NOMO-1 treated with dmso at 0.1 percent for 144 hours (cell line): ENCODE measurements at regions not wholly inside any gene's neighbourhood (a gene's known extent, or its start where the extent isn't known, plus 50 kb on each side); places are given as distances from the start of the nearest gene placed in this dataset.

ENCODE experiments used
- DNase-seq: peaks from one replicate; lab custom pipeline; 2025; ENCODE audit not compliant: unreplicated experiment; lab: John Stamatoyannopoulos, UW

- DNase-seq, result no peak
These were observed 1284.1 kb upstream of the NXPH2 start for GRCh38 chr2:140064243-140064642.

DNA sequence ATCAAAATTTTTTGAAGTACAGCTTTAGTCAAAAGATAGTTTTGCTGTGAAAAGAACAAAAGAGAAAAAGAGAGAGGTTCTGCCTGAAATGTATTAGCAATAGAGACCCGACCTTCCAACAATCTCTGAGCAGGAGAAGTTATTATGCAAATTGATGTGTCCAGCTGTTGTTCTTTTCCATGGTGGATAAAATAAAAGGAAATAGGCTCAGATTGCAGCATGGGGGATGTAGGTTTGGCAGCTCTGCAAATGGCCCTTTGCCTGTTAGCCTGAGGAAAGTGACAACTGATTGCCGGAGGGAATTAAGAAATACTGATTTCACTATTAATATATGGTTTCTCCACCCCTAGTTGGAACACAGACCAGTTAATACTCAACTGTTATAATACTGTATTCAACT is 1283.2 kb upstream of the NXPH2 start:
- DNase-seq, result no peak

GRCh38 chr2:140061240-140061639 is 1281.0 kb upstream of the NXPH2 start:
- DNase-seq, result no peak

GRCh38 chr2:140057928-140058327 is 1277.7 kb upstream of the NXPH2 start:
- DNase-seq, result no peak

DNA sequence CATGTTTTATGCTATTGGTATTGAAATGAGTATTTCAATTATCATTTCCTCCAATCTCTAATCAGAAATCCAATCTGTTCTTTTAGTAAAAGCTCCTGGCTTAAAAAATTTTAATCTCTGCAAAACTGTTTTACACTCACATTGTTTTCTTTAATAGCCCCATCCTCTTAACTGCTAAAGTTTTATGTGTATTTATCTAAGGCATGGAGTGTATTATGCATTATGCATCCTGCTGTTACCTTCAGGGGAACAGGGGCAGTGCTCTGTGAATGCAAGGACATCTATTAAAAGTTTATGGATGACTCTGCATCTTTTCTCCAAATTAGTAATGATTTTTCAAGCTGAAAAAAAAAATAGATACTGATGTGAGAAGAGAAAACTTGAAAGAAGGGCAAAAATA is 1261.6 kb upstream of the NXPH2 start:
- no peak for DNase-seq

DNA sequence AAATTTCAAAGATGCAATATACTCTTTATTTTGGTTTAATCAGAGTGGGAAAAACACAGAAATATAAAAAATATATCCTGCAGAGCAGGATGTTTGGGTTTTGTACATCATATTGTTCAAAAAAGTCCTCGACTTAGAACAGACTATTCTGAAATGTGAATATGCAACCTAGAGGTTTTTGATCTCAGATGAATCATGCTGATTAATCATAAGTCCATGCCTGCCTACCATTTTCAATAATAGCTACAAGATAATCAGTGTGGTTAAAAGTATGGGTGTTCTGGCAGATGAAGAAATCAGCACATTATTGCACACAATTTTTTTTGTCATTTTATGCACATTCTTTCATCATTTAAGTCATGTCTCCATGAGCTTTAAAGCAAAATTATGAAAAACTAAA is 1261.0 kb upstream of the NXPH2 start:
- no peak for DNase-seq

- no peak for DNase-seq
These were observed 1253.4 kb upstream of the NXPH2 start for GRCh38 chr2:140033638-140034037.

GRCh38 chr2:140027966-140028365 is 1247.8 kb upstream of the NXPH2 start:
- no peak for DNase-seq

GRCh38 chr2:140027320-140027719 is 1247.1 kb upstream of the NXPH2 start:
- DNase-seq, result no peak

DNA sequence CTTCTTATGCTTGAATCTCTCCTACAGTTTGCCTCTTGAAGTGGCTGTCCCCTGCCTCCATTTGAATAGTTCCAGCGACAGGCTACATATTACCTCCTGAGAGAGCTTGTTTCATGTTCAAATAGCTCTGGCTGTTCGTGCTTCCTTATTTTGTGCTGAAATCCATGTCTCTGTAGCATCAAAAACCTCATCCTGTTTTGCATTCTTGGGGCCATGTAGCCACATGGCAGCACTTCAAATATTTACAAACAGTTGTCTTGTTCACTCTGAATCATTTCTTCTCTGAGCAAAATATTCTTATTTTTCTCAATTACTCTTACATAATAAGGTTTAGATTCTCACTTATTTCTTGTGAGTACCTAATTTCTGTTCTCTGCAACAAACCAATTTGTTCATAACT is 1243.1 kb upstream of the NXPH2 start:
- no peak for DNase-seq

DNA sequence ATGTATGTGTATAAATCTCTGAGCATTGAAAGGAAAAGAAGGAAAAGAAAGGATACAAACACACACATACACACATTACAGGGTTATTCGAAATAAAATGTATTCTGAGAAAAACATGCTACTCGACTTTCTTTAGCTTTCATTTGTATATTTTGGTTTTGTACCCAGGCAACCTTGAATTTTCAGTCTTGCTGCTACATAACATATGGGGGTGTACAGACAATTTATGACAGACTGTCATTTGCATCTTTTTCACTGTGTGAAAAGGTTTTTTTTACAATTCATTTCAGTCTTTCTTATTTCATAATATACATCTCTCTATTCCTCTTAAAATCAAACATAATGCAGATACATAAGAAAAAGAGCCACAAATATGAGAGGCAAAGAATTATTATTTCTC is 1238.4 kb upstream of the NXPH2 start:
- no peak for DNase-seq

GRCh38 chr2:140014204-140014546 is 1234.0 kb upstream of the NXPH2 start:
- no peak for DNase-seq

- DNase-seq, result no peak
These were observed 1233.5 kb upstream of the NXPH2 start for GRCh38 chr2:140013545-140014203.

- DNase-seq, result no peak
These were observed 1231.1 kb upstream of the NXPH2 start for GRCh38 chr2:140011287-140011686.

- DNase-seq, result no peak
These were observed 1221.9 kb upstream of the NXPH2 start for GRCh38 chr2:140002110-140002509.

GRCh38 chr2:139992711-139993345 is 1212.6 kb upstream of the NXPH2 start:
- DNase-seq, result no peak

GRCh38 chr2:139992078-139992477 is 1211.9 kb upstream of the NXPH2 start:
- no peak for DNase-seq

DNA sequence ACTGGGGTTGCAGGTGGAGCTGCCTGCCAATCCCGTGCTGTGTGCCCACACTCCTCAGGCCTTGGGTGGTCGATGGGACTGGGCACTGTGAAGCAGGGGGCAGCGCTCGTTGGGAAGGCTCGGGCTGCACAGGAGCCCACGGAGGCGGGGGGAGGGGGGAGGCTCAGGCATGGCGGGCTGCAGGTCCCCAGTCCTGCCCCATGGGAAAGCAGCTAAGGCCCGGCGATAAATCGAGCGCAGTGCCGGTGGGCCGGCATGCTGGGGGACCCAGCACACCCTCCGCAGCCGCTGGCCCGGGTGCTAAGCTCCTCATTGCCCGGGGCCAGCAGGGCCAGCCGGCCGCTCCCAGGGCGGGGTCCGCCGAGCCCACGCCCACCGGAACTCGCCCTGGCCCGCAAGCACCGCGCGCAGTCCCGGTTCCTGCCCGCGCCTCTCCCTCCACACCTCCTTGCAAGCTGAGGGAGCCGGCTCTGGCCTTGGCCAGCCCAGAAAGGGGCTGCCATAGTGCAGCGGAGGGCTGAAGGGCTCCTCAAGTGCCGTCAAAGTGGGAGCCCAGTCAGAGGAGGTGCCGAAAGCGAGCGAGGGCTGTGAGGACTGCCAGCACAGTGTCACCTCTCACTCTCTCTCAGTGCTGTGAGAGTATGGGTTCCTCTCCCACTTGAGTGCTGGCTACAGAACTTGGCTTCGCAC is 1210.6 kb upstream of the NXPH2 start:
- no peak for DNase-seq

GRCh38 chr2:139969323-139969722 is 1189.1 kb upstream of the NXPH2 start:
- DNase-seq, result no peak

GRCh38 chr2:139968588-139968987 is 1188.4 kb upstream of the NXPH2 start:
- no peak for DNase-seq

DNA sequence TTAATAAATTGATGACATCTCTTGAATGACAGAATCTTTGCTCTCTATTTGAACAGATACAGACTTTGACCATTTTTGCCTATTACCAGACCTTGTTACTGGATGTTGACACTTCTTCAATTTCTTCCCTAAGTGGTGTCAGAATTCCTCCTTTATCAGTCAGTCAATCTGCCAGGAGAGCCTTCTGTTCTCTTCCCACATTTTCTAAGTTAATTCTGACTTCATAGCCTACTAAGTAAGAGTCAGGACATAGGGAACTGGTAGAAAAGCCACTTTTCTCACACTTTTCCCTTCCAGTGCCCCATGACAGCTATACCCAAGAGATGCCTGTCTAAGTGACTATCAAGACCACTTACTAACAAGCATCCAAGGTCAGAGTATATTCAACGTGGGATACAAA is 1187.5 kb upstream of the NXPH2 start:
- no peak for DNase-seq

DNA sequence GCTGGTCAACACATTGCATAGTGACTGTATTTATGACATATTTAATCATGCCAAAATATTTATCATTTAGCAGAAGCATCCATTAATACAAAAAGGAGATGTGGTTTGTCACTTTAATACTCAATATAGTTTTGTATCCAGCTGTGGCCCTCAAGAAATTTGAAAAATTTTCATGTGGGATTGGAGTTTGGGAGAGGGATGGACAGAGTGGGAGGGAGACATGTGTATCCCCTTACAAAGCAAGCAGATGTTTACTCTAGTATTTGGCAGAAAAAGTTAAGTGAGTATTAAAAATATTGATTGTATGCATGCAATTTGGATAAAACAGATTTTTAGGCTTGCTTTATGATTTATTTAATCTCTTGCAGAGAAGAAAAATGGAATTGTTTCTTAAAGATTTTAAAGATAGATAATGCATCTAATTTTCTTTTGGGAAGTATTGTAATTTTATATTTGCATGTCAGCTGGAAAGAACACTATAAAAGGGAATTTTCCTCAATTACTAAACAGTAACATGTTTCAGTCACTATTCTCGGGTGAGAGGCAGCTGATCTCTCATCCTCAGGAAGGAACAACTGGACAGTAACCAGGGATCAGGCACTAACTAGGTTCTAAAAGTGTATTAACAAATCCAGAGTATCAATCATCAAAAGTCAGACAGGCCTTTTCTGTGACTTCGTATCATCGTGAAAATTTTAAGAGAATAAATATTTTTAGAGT is 1184.7 kb upstream of the NXPH2 start:
- no peak for DNase-seq
